Activated CD8-positive, alpha-beta memory T cell treated with anti-CD3 and anti-CD28 coated beads, Interleukin-2, amount 50 U/mL, for 24 hours (primary cell): ENCODE measurements at regions not wholly inside any gene's neighbourhood (a gene's known extent, or its start where the extent isn't known, plus 50 kb on each side); places are given as distances from the start of the nearest gene placed in this dataset.

Experiments
- DNase-seq: peaks from one replicate; pipeline ENCODE4 v3.0.0-alpha.2; 2020; ENCODE audit errors: extremely low read depth

GRCh38 chr12:91804533-91804932, 341.1 kb downstream of the BTG1 start:
- no peak for DNase-seq

GRCh38 chr12:91801048-91801447, 344.6 kb downstream of the BTG1 start:
- no peak for DNase-seq

- no peak for DNase-seq
These were observed 352.0 kb downstream of the BTG1 start for GRCh38 chr12:91793676-91794075.

- DNase-seq: no peak
These were observed 353.0 kb downstream of the BTG1 start for GRCh38 chr12:91792597-91792996.

- DNase-seq: no peak
These were observed 359.0 kb downstream of the BTG1 start for GRCh38 chr12:91786499-91787272.

GRCh38 chr12:91785655-91786498, 359.8 kb downstream of the BTG1 start:
- no peak for DNase-seq

GRCh38 chr12:91781114-91781513, 364.5 kb downstream of the BTG1 start:
- DNase-seq: no peak

- DNase-seq: peak; percentile 4
These were observed 366.7 kb downstream of the BTG1 start for GRCh38 chr12:91778938-91779400.

- no peak for DNase-seq
These were observed 367.4 kb downstream of the BTG1 start for GRCh38 chr12:91778091-91778832.

- no peak for DNase-seq
These were observed 368.2 kb downstream of the BTG1 start for GRCh38 chr12:91777268-91777992.

GRCh38 chr12:91774434-91774921, 371.2 kb downstream of the BTG1 start:
- no peak for DNase-seq

GRCh38 chr12:91773749-91774429, 371.8 kb downstream of the BTG1 start:
- no peak for DNase-seq

GRCh38 chr12:91772411-91772810, 373.2 kb downstream of the BTG1 start:
- no peak for DNase-seq

GRCh38 chr12:91769736-91770135, 375.9 kb downstream of the BTG1 start:
- no peak for DNase-seq

- no peak for DNase-seq
These were observed 378.4 kb downstream of the BTG1 start for GRCh38 chr12:91767237-91767636.

GRCh38 chr12:91766454-91766853, 379.2 kb downstream of the BTG1 start:
- DNase-seq: no peak

GRCh38 chr12:91763654-91764370, 381.8 kb downstream of the BTG1 start:
- no peak for DNase-seq

- no peak for DNase-seq
These were observed 392.0 kb downstream of the BTG1 start for GRCh38 chr12:91753649-91754048.

GRCh38 chr12:91746976-91747375, 398.7 kb downstream of the BTG1 start:
- no peak for DNase-seq

- DNase-seq: no peak
These were observed 401.0 kb downstream of the BTG1 start for GRCh38 chr12:91744597-91744996.
